ENCODE measurements at regions not wholly inside any gene's neighbourhood (a gene's known extent, or its start where the extent isn't known, plus 50 kb on each side); places are given as distances from the start of the nearest gene placed in this dataset.
"Not testable (repeated sequence)": the region's sequence is repeated elsewhere in the genome, so short reads cannot be mapped to it uniquely, and the experiment has no call there.

DNA sequence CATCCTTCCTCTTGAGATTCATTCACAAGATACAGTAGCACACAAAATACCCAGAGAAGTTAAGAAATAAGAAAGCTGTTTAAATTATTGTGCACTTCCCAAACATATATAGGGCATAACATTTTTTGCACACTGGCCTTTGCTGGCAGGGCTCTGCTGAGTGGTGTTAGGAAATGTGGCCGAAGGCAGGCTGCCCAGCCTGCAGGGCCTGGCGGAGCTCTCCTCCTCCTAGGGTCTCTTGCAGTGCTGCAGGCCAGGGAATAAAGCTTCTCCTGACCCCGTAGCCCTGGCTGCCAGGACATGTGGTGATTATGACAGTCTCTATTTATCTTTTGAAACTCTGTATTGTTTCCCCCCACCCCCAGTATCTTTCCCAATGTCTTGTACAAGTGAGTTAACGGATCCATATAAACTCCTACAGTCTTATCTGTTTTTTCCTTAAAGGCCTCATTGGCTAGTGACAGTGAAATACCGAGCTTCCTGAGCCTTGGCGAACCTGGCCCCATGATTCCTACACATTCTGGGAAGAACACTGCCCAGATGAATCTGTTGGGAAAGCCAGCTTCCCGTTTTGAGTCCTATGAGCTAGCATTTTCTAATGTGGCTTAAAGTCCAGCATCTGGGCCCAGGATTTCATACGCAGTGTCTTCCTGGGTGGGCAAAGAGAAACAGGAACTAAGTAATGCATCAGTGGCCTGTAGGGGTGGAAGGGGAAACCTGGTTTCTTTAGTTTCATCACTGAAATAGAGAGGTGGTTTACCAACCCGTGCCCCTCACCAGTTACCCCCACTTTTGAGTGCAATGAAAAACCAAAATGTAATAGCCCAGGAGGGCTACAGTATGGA, 310.3 kb downstream of the BCL2L11 start:
- TF ChIP-seq JUND (IDR thresholded peaks at IDR 0.05); CEBPB (IDR thresholded peaks at IDR 0.05; ENCODE audit: low read depth); POLR2A (IDR thresholded peaks at IDR 0.05; ENCODE audit: borderline replicate concordance, extremely low read depth, insufficient read depth, insufficient read length): not testable (repeated sequence)
- TF ChIP-seq, protein P1, sequence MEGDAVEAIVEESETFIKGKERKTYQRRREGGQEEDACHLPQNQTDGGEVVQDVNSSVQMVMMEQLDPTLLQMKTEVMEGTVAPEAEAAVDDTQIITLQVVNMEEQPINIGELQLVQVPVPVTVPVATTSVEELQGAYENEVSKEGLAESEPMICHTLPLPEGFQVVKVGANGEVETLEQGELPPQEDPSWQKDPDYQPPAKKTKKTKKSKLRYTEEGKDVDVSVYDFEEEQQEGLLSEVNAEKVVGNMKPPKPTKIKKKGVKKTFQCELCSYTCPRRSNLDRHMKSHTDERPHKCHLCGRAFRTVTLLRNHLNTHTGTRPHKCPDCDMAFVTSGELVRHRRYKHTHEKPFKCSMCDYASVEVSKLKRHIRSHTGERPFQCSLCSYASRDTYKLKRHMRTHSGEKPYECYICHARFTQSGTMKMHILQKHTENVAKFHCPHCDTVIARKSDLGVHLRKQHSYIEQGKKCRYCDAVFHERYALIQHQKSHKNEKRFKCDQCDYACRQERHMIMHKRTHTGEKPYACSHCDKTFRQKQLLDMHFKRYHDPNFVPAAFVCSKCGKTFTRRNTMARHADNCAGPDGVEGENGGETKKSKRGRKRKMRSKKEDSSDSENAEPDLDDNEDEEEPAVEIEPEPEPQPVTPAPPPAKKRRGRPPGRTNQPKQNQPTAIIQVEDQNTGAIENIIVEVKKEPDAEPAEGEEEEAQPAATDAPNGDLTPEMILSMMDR (IDR thresholded peaks at IDR 0.05 in 2 of 3, conservative IDR thresholded peaks at IDR 0.05 in 1 of 3; ENCODE audit: borderline replicate concordance in 1 of 3, insufficient read depth in 1 of 3, low read depth in 2 of 3, low read length in 2 of 3): not testable (repeated sequence)

Measured in HCT116 (cell line).